WTC11 (cell line): ENCODE measurements at regions not wholly inside any gene's neighbourhood (a gene's known extent, or its start where the extent isn't known, plus 50 kb on each side); places are given as distances from the start of the nearest gene placed in this dataset.

Source experiments
- ESRRA ChIP-seq: sonication (generic); formaldehyde crosslinking; IDR thresholded peaks from 2 replicates; pipeline ENCODE4 v1.8.1; 2022; ENCODE audit warnings: mild to moderate bottlenecking, missing genetic modification reagents, borderline replicate concordance
- FOXJ3 ChIP-seq: sonication (generic); formaldehyde crosslinking; IDR thresholded peaks from 2 replicates; pipeline ENCODE4 v1.9.0; 2021; ENCODE audit warnings: missing genetic modification reagents, mild to moderate bottlenecking, borderline replicate concordance
- GABPB1 ChIP-seq: sonication (generic); formaldehyde crosslinking; IDR thresholded peaks from 2 replicates; pipeline ENCODE4 v1.8.1; 2023; ENCODE audit warnings: mild to moderate bottlenecking, missing genetic modification reagents
- JUN ChIP-seq: sonication (generic); formaldehyde crosslinking; IDR thresholded peaks from 2 replicates; pipeline ENCODE4 v1.8.0; 2023; ENCODE audit warnings: mild to moderate bottlenecking, missing genetic modification reagents
- MYBL2 ChIP-seq: sonication (generic); formaldehyde crosslinking; IDR thresholded peaks from 2 replicates; pipeline ENCODE4 v1.8.1; 2023; ENCODE audit warnings: mild to moderate bottlenecking, moderate library complexity, missing genetic modification reagents
- RORB ChIP-seq: fragments of 250-450 bp; sonication (Bioruptor Pico); IDR thresholded peaks from 2 replicates; pipeline ENCODE4 v1.9.0; 2021; ENCODE audit warnings: mild to moderate bottlenecking
- TCF7 ChIP-seq: sonication (generic); formaldehyde crosslinking; IDR thresholded peaks from 2 replicates; pipeline ENCODE4 v1.8.0; 2022; ENCODE audit warnings: mild to moderate bottlenecking, low read depth, missing genetic modification reagents, moderate library complexity
- ZNF317 ChIP-seq: sonication (generic); formaldehyde crosslinking; IDR thresholded peaks from 2 replicates; pipeline ENCODE4 v1.8.1; 2023; ENCODE audit warnings: low read depth, mild to moderate bottlenecking, moderate library complexity, missing genetic modification reagents, borderline replicate concordance
- TF ChIP-seq, protein P1 (sequence below): fragments of 200-600 bp; IDR thresholded peaks from 2 replicates; pipeline ENCODE4 v1.8.0; 2022; ENCODE audit warnings: antibody characterized with exemption
- TF ChIP-seq, protein P2 (sequence below): sonication (generic); formaldehyde crosslinking; IDR thresholded peaks from 2 replicates; pipeline ENCODE4 v1.8.0; 2022; ENCODE audit warnings: mild to moderate bottlenecking, missing genetic modification reagents
- TF ChIP-seq, protein P3 (sequence below): sonication (generic); formaldehyde crosslinking; IDR thresholded peaks from 2 replicates; pipeline ENCODE4 v1.8.1; 2023; ENCODE audit warnings: mild to moderate bottlenecking, missing genetic modification reagents, moderate library complexity
- TF ChIP-seq, protein P4 (sequence below): sonication (generic); formaldehyde crosslinking; IDR thresholded peaks from 2 replicates; pipeline ENCODE4 v1.8.0; 2022; ENCODE audit warnings: mild to moderate bottlenecking, missing genetic modification reagents

DNA sequence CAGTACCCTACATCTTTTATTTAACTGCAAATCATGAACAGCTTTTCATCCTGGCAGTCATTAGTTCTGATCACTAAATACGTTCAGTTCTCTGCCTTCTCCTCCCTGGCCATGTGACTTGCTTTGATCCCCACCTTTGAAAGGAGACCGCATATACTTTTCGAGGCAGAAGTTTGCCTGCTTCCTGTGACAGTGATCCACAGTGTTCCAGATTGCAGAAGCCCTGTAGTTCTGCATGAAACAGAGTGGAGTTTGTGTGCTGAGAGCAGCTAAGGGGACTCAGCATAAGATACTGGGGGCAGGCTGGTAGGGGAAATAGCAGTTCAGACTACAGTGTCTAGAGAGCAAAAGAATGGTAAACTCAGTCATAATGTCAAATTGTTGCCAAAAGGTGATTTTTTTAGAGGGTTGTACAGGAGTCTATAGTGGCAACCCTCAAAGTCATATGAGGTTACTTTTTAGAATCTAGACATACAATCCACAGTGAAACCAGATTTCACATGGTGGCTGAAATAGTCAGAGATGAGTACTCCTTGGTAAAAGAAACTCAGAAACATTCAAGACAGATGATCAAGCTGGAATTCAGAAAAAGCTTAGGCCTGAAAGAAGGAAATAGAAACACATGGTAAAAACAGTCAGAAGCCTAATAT lies 1800.4 kb upstream of the CELF4 start:
- TF ChIP-seq FOXJ3 (CRISPR knock-in tag) (no peak), TCF7 (CRISPR knock-in tag) (no peak), JUN (CRISPR knock-in tag) (no peak), RORB (no peak), MYBL2 (CRISPR knock-in tag) (no peak), GABPB1 (no peak), ESRRA (CRISPR knock-in tag) (no peak), ZNF317 (CRISPR knock-in tag) (no peak)
- TF ChIP-seq, protein P1, sequence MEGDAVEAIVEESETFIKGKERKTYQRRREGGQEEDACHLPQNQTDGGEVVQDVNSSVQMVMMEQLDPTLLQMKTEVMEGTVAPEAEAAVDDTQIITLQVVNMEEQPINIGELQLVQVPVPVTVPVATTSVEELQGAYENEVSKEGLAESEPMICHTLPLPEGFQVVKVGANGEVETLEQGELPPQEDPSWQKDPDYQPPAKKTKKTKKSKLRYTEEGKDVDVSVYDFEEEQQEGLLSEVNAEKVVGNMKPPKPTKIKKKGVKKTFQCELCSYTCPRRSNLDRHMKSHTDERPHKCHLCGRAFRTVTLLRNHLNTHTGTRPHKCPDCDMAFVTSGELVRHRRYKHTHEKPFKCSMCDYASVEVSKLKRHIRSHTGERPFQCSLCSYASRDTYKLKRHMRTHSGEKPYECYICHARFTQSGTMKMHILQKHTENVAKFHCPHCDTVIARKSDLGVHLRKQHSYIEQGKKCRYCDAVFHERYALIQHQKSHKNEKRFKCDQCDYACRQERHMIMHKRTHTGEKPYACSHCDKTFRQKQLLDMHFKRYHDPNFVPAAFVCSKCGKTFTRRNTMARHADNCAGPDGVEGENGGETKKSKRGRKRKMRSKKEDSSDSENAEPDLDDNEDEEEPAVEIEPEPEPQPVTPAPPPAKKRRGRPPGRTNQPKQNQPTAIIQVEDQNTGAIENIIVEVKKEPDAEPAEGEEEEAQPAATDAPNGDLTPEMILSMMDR = no peak
- TF ChIP-seq, protein P2, sequence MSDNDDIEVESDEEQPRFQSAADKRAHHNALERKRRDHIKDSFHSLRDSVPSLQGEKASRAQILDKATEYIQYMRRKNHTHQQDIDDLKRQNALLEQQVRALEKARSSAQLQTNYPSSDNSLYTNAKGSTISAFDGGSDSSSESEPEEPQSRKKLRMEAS (CRISPR knock-in tag) = no peak
- TF ChIP-seq, protein P3, sequence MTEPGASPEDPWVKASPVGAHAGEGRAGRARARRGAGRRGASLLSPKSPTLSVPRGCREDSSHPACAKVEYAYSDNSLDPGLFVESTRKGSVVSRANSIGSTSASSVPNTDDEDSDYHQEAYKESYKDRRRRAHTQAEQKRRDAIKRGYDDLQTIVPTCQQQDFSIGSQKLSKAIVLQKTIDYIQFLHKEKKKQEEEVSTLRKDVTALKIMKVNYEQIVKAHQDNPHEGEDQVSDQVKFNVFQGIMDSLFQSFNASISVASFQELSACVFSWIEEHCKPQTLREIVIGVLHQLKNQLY (CRISPR knock-in tag) = no peak
- TF ChIP-seq, protein P4, sequence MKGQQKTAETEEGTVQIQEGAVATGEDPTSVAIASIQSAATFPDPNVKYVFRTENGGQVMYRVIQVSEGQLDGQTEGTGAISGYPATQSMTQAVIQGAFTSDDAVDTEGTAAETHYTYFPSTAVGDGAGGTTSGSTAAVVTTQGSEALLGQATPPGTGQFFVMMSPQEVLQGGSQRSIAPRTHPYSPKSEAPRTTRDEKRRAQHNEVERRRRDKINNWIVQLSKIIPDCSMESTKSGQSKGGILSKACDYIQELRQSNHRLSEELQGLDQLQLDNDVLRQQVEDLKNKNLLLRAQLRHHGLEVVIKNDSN (CRISPR knock-in tag) = no peak
